HEK293 (cell line): ENCODE measurements at regions not wholly inside any gene's neighbourhood (a gene's known extent, or its start where the extent isn't known, plus 50 kb on each side); places are given as distances from the start of the nearest gene placed in this dataset.

Source experiments
- CTCF ChIP-seq: fragments of 450-650 bp; formaldehyde crosslinking; IDR thresholded peaks from 2 replicates; pipeline ENCODE4 v1.5.1; 2016; ENCODE audit warnings: missing biosample characterization, missing genetic modification characterization
- SCRT2 ChIP-seq: fragments of 450-650 bp; formaldehyde crosslinking; IDR thresholded peaks from 2 replicates; pipeline ENCODE4 v1.5.1; 2016; ENCODE audit warnings: missing biosample characterization, missing genetic modification characterization
- TCF7L2 ChIP-seq: IDR thresholded peaks from 2 replicates; pipeline ENCODE4 v1.6.1; 2011; ENCODE audit warnings: low read depth, mild to moderate bottlenecking, inconsistent platforms, low read length, moderate library complexity, borderline replicate concordance
- ZNF157 ChIP-seq: fragments of 450-650 bp; formaldehyde crosslinking; IDR thresholded peaks from 2 replicates; pipeline ENCODE4 v1.5.1; 2016; ENCODE audit warnings: missing biosample characterization, missing genetic modification characterization
- ZNF174 ChIP-seq: fragments of 450-650 bp; formaldehyde crosslinking; IDR thresholded peaks from 2 replicates; pipeline ENCODE4 v1.5.0; 2017; ENCODE audit warnings: missing biosample characterization, mild to moderate bottlenecking, missing genetic modification characterization
- ZNF341 ChIP-seq: fragments of 450-650 bp; formaldehyde crosslinking; IDR thresholded peaks from 2 replicates; pipeline ENCODE4; 2016; ENCODE audit warnings: low read depth, missing biosample characterization, missing genetic modification characterization
- ZNF473 ChIP-seq: fragments of 450-650 bp; formaldehyde crosslinking; IDR thresholded peaks from 2 replicates; pipeline ENCODE4 v1.5.1; 2017; ENCODE audit warnings: missing biosample characterization, missing genetic modification characterization
- ZNF777 ChIP-seq: fragments of 450-650 bp; formaldehyde crosslinking; IDR thresholded peaks from 2 replicates; pipeline ENCODE4 v1.5.1; 2017; ENCODE audit warnings: missing biosample characterization, missing genetic modification characterization, borderline replicate concordance
- TF ChIP-seq, protein P1 (sequence below): fragments of 450-650 bp; formaldehyde crosslinking; IDR thresholded peaks from 2 replicates; pipeline ENCODE4 v1.5.1; 2016; ENCODE audit warnings: missing biosample characterization, missing genetic modification characterization
- TF ChIP-seq, protein P2 (sequence below): fragments of 450-650 bp; formaldehyde crosslinking; IDR thresholded peaks from 2 replicates; pipeline ENCODE4 v1.5.1; 2017; ENCODE audit warnings: missing biosample characterization, missing genetic modification characterization
- TF ChIP-seq, protein P3 (sequence below): fragments of 450-650 bp; formaldehyde crosslinking; IDR thresholded peaks from 2 replicates; pipeline ENCODE4 v1.5.1; 2017; ENCODE audit warnings: missing biosample characterization, mild to moderate bottlenecking, missing genetic modification characterization, moderate library complexity

DNA sequence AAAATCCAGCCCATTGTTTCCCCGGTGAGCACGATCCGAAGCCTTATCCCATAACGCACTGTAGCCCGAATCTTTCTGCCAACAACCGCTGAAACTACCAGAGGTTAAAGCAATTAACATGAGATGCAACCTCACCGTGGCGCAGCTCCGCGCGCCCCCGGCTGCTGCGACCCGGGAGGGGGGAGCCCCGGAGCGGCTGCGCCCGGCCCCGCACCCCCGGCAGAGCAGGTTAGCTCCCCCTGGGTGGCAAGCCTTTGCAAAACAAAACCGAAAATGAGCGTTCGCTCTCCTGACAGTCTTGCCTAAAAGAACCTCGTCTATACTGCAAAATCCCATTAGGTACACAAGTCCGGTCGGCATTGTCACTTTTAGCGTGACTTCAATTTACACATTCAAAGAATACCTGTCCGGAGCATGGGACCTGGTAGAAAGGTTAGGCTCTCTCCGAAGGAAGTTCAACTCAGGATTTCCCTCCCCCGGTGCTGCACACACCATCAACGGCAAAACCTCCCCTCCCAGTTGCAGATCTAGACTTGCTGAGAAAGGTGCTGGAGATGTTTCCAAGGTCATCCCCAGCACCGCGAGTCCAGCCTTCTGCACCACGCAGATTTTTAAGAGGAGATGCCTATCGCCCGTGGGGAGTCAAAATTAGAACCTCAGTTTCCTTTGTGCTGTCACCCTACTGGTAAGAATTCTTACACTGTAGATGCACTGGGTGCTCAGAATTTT lies 107.5 kb downstream of the ZNF281 start:
- TF ChIP-seq CTCF (peak; percentile 30; the same call in 1 of the 2 replicates), TCF7L2 (no peak), ZNF777 (tag by site-specific recombination) (no peak), ZNF157 (tag by site-specific recombination) (no peak), SCRT2 (tag by site-specific recombination) (no peak), ZNF174 (no peak), ZNF473 (tag by site-specific recombination) (no peak), ZNF341 (tag by site-specific recombination) (peak; percentile 58)
- TF ChIP-seq, protein P1, sequence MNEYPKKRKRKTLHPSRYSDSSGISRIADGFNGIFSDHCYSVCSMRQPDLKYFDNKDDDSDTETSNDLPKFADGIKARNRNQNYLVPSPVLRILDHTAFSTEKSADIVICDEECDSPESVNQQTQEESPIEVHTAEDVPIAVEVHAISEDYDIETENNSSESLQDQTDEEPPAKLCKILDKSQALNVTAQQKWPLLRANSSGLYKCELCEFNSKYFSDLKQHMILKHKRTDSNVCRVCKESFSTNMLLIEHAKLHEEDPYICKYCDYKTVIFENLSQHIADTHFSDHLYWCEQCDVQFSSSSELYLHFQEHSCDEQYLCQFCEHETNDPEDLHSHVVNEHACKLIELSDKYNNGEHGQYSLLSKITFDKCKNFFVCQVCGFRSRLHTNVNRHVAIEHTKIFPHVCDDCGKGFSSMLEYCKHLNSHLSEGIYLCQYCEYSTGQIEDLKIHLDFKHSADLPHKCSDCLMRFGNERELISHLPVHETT (tag by site-specific recombination), result no peak
- TF ChIP-seq, protein P2, sequence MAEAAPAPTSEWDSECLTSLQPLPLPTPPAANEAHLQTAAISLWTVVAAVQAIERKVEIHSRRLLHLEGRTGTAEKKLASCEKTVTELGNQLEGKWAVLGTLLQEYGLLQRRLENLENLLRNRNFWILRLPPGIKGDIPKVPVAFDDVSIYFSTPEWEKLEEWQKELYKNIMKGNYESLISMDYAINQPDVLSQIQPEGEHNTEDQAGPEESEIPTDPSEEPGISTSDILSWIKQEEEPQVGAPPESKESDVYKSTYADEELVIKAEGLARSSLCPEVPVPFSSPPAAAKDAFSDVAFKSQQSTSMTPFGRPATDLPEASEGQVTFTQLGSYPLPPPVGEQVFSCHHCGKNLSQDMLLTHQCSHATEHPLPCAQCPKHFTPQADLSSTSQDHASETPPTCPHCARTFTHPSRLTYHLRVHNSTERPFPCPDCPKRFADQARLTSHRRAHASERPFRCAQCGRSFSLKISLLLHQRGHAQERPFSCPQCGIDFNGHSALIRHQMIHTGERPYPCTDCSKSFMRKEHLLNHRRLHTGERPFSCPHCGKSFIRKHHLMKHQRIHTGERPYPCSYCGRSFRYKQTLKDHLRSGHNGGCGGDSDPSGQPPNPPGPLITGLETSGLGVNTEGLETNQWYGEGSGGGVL (tag by site-specific recombination), result 0 out of 2 replicates have a peak, but pooled peaks have one; percentile 25
- TF ChIP-seq, protein P3, sequence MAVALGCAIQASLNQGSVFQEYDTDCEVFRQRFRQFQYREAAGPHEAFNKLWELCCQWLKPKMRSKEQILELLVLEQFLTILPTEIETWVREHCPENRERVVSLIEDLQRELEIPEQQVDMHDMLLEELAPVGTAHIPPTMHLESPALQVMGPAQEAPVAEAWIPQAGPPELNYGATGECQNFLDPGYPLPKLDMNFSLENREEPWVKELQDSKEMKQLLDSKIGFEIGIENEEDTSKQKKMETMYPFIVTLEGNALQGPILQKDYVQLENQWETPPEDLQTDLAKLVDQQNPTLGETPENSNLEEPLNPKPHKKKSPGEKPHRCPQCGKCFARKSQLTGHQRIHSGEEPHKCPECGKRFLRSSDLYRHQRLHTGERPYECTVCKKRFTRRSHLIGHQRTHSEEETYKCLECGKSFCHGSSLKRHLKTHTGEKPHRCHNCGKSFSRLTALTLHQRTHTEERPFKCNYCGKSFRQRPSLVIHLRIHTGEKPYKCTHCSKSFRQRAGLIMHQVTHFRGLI (tag by site-specific recombination), result no peak
